HEK293T (cell line): ENCODE measurements at regions not wholly inside any gene's neighbourhood (a gene's known extent, or its start where the extent isn't known, plus 50 kb on each side); places are given as distances from the start of the nearest gene placed in this dataset.

Experiments used
- ARNT ChIP-seq: fragments of 450-650 bp; IDR thresholded peaks from 2 replicates; pipeline ENCODE4 v1.6.1; 2017; ENCODE audit warnings: mild to moderate bottlenecking
- BHLHE40 ChIP-seq: fragments of 450-650 bp; IDR thresholded peaks from 2 replicates; pipeline ENCODE4 v1.6.1; 2016; ENCODE audit warnings: mild to moderate bottlenecking, moderate library complexity, borderline replicate concordance
- ELF4 ChIP-seq: fragments of 450-650 bp; IDR thresholded peaks from 2 replicates; pipeline ENCODE4 v1.6.1; 2017; ENCODE audit warnings: antibody characterized with exemption
- FOXA1 ChIP-seq: fragments of 450-650 bp; IDR thresholded peaks from 2 replicates; pipeline ENCODE4 v1.6.1; 2016; ENCODE audit warnings: mild to moderate bottlenecking
- FOXK2 ChIP-seq: fragments of 450-650 bp; IDR thresholded peaks from 2 replicates; pipeline ENCODE4 v1.6.1; 2016; ENCODE audit warnings: mild to moderate bottlenecking
- NFRKB ChIP-seq: fragments of 450-650 bp; IDR thresholded peaks from 2 replicates; pipeline ENCODE4 v1.6.1; 2016; ENCODE audit warnings: mild to moderate bottlenecking, moderate library complexity
- SP1 ChIP-seq: fragments of 450-650 bp; IDR thresholded peaks from 2 replicates; pipeline ENCODE4 v1.6.1; 2017
- SUZ12 ChIP-seq: fragments of 450-650 bp; IDR thresholded peaks from 2 replicates; pipeline ENCODE4 v1.6.1; 2016; ENCODE audit warnings: mild to moderate bottlenecking
- TF ChIP-seq, protein P1 (sequence below): fragments of 450-650 bp; IDR thresholded peaks from 2 replicates; pipeline ENCODE4 v1.6.1; 2016

- TF ChIP-seq, protein P1, sequence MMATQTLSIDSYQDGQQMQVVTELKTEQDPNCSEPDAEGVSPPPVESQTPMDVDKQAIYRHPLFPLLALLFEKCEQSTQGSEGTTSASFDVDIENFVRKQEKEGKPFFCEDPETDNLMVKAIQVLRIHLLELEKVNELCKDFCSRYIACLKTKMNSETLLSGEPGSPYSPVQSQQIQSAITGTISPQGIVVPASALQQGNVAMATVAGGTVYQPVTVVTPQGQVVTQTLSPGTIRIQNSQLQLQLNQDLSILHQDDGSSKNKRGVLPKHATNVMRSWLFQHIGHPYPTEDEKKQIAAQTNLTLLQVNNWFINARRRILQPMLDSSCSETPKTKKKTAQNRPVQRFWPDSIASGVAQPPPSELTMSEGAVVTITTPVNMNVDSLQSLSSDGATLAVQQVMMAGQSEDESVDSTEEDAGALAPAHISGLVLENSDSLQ = no peak
- TF ChIP-seq SP1 (no peak), SUZ12 (no peak), BHLHE40 (no peak), FOXA1 (no peak), FOXK2 (no peak), NFRKB (no peak), ELF4 (no peak), ARNT (no peak)
Measured at GRCh38 chr17:15083225-15083624, 181.9 kb downstream of the PMP22 start.
